GM12865 (cell line): ENCODE measurements at regions not wholly inside any gene's neighbourhood (a gene's known extent, or its start where the extent isn't known, plus 50 kb on each side); places are given as distances from the start of the nearest gene placed in this dataset.

ENCODE experiments used
- DNase-seq: peaks from one replicate; pipeline ENCODE4 v3.0.0; 2010; ENCODE audit warnings: low read depth
- H3K4me3 ChIP-seq: 2 replicates; pipeline ENCODE4 v1.5.1; 2011; ENCODE audit warnings: mild to moderate bottlenecking, low read depth, low read length, control low read depth
- TF ChIP-seq, protein P1 (sequence below): IDR thresholded peaks from 2 replicates; pipeline ENCODE4 v1.5.1; 2011; ENCODE audit warnings: low read length, control low read depth, low read depth, inconsistent platforms; ENCODE audit not compliant: insufficient read depth; ENCODE audit errors: missing control alignments

DNA sequence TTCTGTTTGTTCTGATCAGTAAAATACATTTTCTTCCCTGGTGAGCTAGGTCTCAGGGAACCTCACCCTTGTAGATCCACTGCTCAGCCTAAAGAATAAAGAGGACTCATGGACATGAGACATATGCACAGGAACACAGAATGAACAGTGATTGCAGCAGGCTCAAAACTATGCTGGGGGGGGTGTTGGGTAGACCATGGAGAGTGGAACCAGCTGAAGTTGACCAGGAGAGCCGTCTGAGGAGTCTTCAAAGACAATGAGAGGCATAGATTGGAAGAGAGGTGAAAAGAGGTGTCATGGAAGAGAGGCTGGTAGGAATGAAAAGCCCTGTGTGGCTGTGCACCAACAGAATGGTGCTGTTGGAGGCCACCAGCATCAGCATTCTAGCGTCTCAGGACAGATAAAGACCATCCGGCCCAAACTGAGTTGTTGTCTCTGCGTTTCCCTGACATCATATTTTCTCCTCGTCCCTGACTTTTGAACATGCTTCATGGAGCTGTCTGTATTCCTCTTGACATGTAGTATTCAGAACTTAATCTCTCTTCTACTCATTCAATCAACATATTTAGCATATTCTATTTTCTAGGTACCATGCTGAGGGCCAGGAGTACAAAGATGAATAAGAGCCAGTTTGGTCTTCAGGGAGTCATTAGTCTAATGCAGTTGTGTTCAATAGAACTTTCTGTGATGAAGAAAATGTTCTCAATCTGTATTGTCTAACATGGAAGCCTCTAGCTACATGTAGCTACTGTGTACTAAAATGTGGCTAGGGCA is 331.8 kb downstream of the CYP26B1 start:
- TF ChIP-seq, protein P1, sequence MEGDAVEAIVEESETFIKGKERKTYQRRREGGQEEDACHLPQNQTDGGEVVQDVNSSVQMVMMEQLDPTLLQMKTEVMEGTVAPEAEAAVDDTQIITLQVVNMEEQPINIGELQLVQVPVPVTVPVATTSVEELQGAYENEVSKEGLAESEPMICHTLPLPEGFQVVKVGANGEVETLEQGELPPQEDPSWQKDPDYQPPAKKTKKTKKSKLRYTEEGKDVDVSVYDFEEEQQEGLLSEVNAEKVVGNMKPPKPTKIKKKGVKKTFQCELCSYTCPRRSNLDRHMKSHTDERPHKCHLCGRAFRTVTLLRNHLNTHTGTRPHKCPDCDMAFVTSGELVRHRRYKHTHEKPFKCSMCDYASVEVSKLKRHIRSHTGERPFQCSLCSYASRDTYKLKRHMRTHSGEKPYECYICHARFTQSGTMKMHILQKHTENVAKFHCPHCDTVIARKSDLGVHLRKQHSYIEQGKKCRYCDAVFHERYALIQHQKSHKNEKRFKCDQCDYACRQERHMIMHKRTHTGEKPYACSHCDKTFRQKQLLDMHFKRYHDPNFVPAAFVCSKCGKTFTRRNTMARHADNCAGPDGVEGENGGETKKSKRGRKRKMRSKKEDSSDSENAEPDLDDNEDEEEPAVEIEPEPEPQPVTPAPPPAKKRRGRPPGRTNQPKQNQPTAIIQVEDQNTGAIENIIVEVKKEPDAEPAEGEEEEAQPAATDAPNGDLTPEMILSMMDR, result no peak
- DNase-seq, result no peak

DNA sequence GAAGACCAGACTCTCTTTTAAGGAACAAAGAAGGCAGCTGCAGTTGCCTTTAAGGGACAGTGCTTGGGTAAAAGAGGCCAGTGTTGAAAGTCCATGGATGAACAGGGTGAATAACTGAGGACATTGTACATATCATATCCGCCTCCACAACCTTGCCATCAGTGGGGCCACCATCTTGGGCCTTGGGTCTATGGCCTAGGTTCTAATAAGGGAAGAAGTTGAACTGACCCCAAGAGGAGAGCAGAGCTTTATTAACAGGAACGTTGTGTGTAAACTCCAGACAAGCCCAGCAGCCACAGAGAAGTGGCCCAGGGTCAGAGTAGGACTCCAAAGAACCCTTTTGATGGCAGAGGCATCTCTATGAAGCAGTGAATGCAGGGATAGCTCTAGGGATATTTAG is 332.8 kb downstream of the CYP26B1 start:
- no peak for DNase-seq
- no peak overlapping the region for H3K4me3 ChIP-seq
- TF ChIP-seq, protein P1, result no peak

More for the DNA sequence above, 331.8 kb downstream of the CYP26B1 start:
- H3K4me3 ChIP-seq, result no peak overlapping the region

DNA sequence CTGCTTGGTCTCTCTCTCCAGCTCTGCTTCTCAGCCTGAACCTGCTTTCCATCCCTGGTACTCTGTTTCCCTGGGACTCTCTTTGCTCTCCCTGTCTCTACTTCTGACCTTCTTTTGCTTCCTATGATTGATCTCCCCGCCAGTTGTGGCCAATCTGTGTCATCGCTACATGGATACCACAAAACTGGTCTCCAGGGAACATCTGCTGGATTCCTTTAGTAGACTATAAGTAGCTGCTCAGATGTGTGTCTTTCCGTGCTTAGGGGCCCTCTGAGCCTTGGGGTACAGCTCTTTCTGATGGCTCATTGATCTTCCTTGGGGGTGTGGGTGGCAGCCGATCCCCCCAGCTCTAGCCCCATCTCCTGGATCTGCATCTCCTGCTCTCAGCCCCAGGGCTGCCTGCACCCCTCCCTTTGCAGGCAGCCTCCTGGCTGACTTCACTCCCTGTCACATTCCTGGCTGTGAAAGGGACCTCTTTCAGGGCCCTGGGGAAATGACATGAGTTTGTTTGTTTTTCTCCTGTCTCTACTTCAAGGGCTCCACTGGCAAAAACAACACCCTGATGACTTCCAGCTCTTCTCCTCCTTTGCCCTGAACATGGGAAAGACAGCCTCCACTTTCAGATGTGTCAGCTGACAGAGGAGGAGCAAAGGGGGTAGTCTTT is 333.7 kb downstream of the CYP26B1 start:
- TF ChIP-seq, protein P1, result no peak
- no peak for DNase-seq
- H3K4me3 ChIP-seq, result no peak overlapping the region

DNA sequence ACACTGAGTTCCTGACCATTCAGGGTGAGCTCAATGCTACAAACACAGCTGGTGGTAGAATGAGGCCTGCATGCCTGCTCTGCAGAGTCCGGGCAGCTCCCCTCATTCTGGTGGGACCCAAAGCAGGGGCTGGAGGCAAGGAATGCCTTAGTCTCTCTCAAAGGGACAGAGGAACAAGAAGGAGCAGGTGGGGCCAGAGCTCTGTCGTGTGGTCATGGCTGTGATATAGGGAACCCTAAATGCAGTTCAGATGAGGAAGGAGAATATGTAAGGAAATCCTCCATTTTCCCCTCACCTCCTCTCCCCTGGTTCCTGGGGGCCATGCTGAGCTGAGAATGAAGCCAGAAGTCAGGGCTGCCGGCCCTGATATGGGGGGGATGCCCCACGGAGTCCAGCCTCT is 334.3 kb downstream of the CYP26B1 start:
- TF ChIP-seq, protein P1, result no peak
- no peak overlapping the region for H3K4me3 ChIP-seq
- DNase-seq, result no peak

DNA sequence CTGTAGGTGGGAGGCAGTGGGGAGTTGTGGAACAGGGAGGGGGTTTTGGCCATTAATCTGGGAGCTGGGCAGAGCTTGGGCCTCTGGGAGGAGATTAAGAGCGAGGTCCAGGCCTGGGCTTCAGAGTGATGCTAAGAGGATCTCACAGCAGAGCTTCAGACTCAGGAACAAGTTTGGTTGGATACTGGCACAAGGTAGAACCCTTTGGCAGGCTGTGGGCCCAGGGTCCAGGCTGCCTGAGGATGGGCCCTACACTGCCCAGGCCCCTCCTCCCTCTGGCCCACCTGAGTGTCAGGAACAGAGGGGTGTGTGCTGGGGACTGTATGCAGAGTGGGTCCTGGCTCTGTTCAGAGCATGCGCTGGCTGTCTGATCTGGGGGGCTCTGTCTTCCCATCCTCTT is 334.9 kb downstream of the CYP26B1 start:
- H3K4me3 ChIP-seq, result no peak overlapping the region
- DNase-seq, result no peak
- TF ChIP-seq, protein P1, result no peak

DNA sequence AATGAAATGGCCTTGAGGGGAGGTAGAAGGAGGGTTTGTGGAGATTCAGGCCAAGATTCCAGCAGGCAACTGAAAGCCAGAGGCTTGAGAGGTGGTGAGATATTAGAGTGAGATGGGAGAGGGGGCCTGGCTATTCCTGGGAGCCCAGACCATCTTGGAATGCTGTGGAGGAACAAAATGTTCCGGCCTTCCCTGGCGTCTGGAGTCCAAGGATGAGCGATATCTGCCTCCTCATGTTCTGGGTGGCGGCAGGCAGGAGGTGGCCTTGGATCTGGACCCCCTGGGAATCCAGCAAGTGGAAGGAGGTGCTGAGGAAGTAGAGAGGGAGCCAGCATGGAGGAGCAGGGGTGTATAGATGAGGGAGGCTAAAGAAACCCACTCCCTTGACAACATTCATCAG is 335.9 kb downstream of the CYP26B1 start:
- DNase-seq, result no peak

More for the DNA sequence above, 335.9 kb downstream of the CYP26B1 start:
- H3K4me3 ChIP-seq, result no peak overlapping the region
- TF ChIP-seq, protein P1, result no peak
